COLO668 (cell line): ENCODE measurements at regions not wholly inside any gene's neighbourhood (a gene's known extent, or its start where the extent isn't known, plus 50 kb on each side); places are given as distances from the start of the nearest gene placed in this dataset.
"Not testable (repeated sequence)": the region's sequence is repeated elsewhere in the genome, so short reads cannot be mapped to it uniquely, and the experiment has no call there.

Experiments
- DNase-seq: peaks from one replicate; lab custom pipeline; 2025; ENCODE audit not compliant: unreplicated experiment; lab: John Stamatoyannopoulos, UW

DNA sequence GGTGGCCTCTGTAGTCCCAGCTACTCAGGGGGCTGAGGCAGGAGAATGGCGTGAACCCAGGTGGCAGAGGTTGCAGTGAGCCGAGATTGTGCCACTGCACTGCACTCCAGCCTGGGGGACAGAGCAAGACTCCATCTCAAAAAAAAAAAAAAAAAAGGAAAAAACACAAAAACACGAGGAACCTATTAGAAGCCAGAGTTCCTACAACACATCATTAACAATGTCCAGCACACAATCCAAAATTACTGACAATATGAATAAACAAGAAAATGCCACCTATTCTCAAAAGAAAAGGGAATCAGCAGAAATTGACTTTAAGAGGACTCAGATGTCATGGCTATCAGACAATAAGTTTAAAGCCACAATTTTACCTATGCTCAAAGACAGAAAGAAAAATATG, 57.3 kb upstream of the HS3ST3A1 start:
- DNase-seq: not testable (repeated sequence)

- DNase-seq: no peak
These were observed 64.3 kb upstream of the HS3ST3A1 start for GRCh38 chr17:13665872-13666635.

DNA sequence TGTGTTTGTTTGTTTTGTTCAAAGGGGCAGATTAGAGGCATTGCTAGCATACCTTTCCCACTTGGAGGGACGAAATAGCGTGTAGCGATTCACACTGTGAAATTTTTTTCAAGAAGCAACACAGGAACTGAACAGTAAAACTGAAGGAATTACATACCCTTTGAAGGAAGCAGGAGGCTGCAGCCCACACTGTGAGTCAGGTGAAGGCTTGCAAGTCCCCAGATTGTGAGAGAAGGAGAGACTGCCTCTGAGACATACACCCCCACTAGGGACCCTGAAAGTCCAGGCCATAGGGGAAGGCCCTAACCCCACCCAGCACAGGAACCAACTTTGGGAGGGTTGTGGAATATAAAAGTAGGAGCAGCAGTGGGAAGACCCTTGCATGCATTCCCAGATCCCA, 69.6 kb upstream of the HS3ST3A1 start:
- no peak for DNase-seq

GRCh38 chr17:13671771-13672170, 70.0 kb upstream of the HS3ST3A1 start:
- no peak for DNase-seq

GRCh38 chr17:13678361-13678760, 76.6 kb upstream of the HS3ST3A1 start:
- DNase-seq: no peak

- no peak for DNase-seq
These were observed 77.1 kb upstream of the HS3ST3A1 start for GRCh38 chr17:13678841-13679240.

DNA sequence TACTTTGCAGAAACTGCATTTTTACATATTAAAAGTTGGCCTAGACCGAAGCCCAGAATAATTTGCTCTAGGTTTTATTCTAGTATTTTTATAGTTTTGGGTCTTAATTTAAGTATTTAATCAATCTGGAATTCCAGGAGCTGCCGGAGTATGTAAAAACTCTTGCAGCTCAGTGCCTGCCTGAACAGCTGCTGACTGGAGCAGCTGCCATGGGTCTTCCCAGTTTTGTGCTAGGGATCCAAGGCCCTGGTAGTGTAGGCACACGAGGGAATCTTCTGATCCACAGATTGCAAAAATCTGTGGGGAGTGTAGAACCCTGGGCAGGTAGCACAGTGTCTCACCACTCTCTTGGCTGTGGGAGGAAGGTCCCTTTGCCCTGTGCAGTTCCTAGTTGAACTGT, 87.0 kb upstream of the HS3ST3A1 start:
- DNase-seq: no peak

DNA sequence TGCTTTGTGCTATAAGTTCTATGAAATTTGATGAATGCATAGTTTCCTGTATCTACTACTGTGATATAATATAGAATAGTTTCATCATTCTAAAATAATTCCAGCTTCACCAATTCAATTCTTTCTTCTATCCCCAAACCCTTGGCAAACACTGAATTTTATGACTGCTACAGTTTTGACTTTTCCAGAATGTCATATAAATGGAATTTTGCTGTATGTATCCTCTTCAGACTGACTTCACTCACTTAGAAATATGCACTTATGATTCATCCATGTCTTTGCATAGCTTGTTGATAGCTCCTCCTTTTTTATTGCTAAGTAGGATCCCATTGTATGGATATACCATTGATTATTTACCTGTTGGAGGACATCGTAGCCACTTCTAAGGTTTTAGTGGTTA, 89.1 kb upstream of the HS3ST3A1 start:
- DNase-seq: no peak

DNA sequence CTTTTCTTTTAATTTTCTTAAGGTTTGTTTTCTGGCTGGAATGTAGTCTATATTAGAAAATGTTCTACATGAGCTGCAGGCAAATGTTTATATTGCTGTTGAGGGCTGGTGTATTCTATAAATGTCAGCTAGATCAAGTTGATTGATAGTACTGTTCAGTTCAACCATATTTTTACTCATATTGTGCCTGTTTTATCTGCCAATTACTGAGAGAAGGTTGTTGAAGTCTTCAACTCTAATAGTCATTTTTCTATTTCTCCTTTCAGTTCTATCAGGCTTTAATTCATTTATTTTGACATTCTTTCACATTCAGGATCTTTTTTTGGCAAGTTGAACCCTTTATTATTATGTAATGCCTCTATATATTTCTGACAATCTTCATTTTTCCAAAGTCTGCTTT, 93.2 kb upstream of the HS3ST3A1 start:
- no peak for DNase-seq

- no peak for DNase-seq
These were observed 97.1 kb upstream of the HS3ST3A1 start for GRCh38 chr17:13698832-13699231.

DNA sequence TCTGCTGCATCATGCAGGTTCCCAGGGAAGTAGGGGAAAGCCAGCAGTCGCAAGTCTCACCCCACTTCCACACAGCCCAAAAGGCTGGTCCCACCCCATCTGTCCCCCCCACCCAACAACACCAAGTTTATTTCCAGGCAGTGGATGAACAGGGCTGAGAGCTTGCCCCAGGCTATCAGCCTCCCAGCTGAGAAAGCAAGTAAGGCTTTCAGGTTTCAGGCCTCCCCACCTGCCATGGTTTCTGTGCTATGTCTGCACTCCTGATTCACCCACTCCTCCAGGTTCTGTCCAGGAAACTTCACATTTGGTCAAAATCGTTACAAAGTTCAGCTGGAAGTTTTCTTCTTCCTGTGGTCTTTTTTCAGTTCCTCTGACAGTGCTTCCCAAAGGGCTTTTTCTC, 97.5 kb upstream of the HS3ST3A1 start:
- no peak for DNase-seq

DNA sequence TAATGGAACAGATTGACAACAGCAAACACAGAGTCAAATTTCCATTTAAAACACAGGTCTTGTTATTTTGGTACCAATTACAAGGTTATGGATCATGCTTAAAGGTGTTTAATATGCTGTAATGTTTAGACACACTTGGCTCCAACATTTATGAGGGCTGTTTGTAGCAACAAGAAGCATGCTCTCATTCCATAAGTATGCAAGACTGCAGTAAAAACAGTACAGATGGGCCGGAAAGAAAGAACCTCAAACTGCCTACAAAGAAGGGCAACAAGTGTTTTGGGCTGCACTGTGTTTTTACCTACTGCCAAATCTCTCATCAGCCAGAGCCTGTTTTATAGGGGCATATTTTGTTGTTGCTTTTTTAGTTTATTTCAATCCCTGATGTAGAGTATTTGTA, 100.5 kb upstream of the HS3ST3A1 start:
- no peak for DNase-seq

GRCh38 chr17:13704333-13704732, 102.6 kb upstream of the HS3ST3A1 start:
- no peak for DNase-seq

DNA sequence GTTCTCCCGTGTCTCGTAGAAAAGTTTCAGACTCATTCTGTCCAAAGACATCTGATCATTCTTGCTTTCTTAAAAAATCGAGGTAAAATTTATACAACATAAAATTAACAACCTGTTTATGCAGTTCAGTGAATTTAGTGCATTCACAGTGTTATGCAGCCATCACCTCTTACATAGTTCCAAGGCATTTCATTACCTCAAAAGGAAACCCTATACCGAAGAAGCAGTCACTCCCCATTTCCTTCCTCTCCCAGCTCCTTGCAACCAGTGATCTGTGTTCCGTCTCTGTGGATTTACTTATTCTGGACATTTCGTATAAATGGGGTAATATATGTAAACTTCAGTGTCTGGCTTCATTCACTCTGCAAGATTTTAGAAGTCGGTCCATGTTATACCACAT, 103.5 kb upstream of the HS3ST3A1 start:
- DNase-seq: no peak

- DNase-seq: no peak
These were observed 120.0 kb upstream of the HS3ST3A1 start for GRCh38 chr17:13721705-13722104.

DNA sequence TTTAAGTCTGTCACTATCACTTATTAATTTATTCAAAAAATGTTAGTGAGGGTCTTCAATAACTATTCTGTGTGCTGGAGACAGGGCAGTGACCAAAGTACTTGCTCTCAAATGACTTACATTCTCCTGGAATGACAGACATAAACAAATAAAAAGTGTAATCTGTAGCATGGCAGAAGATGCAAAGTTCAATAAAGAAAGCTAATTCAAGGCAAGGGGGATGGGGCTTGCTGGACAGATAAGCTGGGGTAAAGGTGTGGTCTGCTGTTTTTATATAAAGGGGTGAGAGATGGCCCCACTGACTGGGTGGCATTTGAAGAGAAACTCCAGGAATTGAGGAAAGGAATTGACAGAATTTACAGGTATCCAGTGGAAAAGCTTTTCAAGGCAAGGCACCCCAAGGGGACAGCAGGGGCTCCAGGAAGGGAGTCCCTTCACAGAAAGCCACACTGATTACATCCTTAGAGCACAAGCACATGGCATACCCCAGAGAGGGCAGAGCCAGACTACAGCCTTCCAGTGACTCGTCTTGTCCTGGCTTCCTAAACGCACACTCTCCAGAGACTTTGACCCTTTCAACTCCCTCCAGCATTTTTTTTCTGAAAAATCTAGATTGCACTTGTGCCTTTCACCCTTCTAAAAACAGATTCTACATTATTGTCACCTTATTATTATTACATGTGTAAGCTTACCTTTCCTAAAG, 123.7 kb upstream of the HS3ST3A1 start:
- no peak for DNase-seq

DNA sequence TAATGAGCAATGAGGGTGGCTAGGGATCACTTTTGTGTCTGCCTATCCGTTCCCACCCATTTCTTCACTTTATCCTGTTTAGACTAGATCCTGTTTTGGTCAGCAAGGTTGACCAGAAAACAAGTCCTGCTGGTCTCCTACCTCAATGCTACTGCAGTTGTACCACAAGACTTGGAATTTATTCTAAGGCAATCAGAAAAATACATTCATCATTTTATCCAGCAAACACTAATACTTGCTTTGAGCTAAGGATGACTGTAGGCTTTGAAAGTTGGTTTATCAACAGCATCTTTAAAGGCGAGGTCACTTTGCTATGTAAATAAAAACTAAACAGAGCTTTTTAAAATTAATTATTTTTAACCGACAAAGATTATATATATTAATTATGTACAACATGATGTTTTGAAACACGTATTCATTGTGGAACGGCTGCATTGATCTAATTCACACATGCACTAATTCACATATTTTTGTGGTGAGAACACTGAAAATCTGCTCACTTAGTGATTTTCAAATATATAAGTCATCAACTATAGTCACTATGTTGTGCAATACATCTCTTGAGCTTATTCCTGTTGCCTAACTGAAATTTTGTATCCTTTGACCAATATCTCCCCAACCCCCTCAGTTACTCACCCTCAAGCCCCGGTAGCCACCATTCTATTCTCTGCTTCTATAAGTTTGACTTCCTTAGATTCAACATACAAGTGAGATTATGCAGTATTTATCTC, 125.9 kb upstream of the HS3ST3A1 start:
- no peak for DNase-seq

DNA sequence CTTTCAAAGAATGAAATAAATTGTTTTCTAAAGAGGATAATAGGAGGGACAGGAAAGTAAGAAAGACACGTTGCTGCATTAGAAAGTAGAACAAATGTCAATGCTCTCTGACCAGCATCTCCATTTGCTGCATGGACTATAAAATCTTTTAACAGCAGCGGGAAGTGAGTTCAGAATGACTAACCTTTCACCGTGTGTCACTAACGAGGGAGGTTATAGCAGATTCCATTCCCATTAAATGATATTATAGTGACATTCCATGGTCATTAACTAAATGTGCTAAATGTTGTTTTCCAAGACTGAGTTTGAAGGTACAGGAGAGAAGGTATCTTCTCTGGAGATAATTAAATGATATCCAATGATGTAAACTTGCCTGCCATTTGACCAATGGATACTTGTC, 127.1 kb upstream of the HS3ST3A1 start:
- no peak for DNase-seq

GRCh38 chr17:13729466-13730134, 127.9 kb upstream of the HS3ST3A1 start:
- DNase-seq: no peak

GRCh38 chr17:13734880-13735279, 133.2 kb upstream of the HS3ST3A1 start:
- DNase-seq: no peak

DNA sequence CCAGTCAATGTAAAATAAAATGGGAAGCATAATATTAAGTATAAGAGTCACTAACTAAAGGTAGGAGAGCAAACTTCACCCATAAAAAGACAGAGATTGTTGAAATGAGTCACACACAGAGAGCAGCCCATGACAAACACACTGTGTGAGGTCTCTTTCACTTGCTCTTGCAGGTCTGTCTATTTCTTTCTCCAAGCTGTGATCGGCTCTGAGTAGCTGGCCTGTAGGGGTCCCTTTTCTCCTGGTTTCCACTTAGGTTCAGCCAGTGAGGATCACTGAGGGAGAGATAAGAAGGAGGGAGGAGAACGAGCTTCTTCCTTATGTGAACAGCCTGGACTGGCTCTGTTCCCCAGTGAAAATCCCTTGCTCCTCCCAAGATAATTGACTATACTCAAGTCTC, 133.7 kb upstream of the HS3ST3A1 start:
- DNase-seq: no peak

- no peak for DNase-seq
These were observed 134.1 kb upstream of the HS3ST3A1 start for GRCh38 chr17:13735861-13736260.
